ENCODE measurements at regions not wholly inside any gene's neighbourhood (a gene's known extent, or its start where the extent isn't known, plus 50 kb on each side); places are given as distances from the start of the nearest gene placed in this dataset.
"Not testable (repeated sequence)": the region's sequence is repeated elsewhere in the genome, so short reads cannot be mapped to it uniquely, and the experiment has no call there.

- H3K4me3 Mint-ChIP-seq = no peak overlapping the region
- H3K4me3 ChIP-seq (ENCODE audit: low read length) = no peak overlapping the region
- no peak overlapping the region for H3K27ac Mint-ChIP-seq
- no peaks in the 10 kb centered on the region for H3K9me3 ChIP-seq (ENCODE audit: control insufficient read depth, insufficient read depth, low read length)
- no peak for TF ChIP-seq CTCF (IDR thresholded peaks at IDR 0.05)
- H3K27me3 Mint-ChIP-seq (ENCODE audit: low read depth in 2 of 2) = peaks cover 0 to 3% of the 10 kb centered on the region in 2 donors
- ATAC-seq (no peak), DNase-seq (no peak)
- H3K4me1 Mint-ChIP-seq = no peaks in the 10 kb centered on the region
- 20% methylated on average over 8 of the region's 8 CpGs for WGBS (ENCODE audit: insufficient coverage)
- no peaks in the 10 kb centered on the region for H3K36me3 ChIP-seq (ENCODE audit: control insufficient read depth, insufficient read depth, low read length)
- no peak overlapping the region for H3K27ac ChIP-seq (ENCODE audit: low read length)
- no peaks in the 10 kb centered on the region for H3K4me1 ChIP-seq (ENCODE audit: control insufficient read depth, insufficient read depth, low read length)
- no peaks in the 10 kb centered on the region for H3K27me3 ChIP-seq (ENCODE audit: control insufficient read depth, insufficient read depth, low read length)
- H3K9me3 Mint-ChIP-seq = peaks cover 0 to 5% of the 10 kb centered on the region in 2 donors
- no peaks in the 10 kb centered on the region for H3K36me3 Mint-ChIP-seq
- intact Hi-C loops (cut with micrococcal nuclease) = no loop called here
Observed at GRCh38 chr5:167937635-167937998, 353.8 kb upstream of the WWC1 start.

- 87% methylated on average over 6 of the region's 6 CpGs for WGBS (ENCODE audit: insufficient coverage)
- DNase-seq (no peak), ATAC-seq (no peak)
- no peak overlapping the region for H3K27ac ChIP-seq (ENCODE audit: low read length)
- no peak overlapping the region for H3K4me3 Mint-ChIP-seq
- H3K9me3 ChIP-seq (ENCODE audit: control insufficient read depth, insufficient read depth, low read length) = no peaks in the 10 kb centered on the region
- H3K27ac Mint-ChIP-seq = no peak overlapping the region
- no peak for TF ChIP-seq CTCF (IDR thresholded peaks at IDR 0.05)
- intact Hi-C loops (cut with micrococcal nuclease) = no loop called here
- no peaks in the 10 kb centered on the region for H3K36me3 Mint-ChIP-seq
- no peak overlapping the region for H3K4me3 ChIP-seq (ENCODE audit: low read length)
- H3K4me1 ChIP-seq (ENCODE audit: control insufficient read depth, insufficient read depth, low read length) = no peaks in the 10 kb centered on the region
- no peaks in the 10 kb centered on the region for H3K27me3 ChIP-seq (ENCODE audit: control insufficient read depth, insufficient read depth, low read length)
- no peaks in the 10 kb centered on the region for H3K4me1 Mint-ChIP-seq
- peaks cover 0 to 5% of the 10 kb centered on the region in 2 donors for H3K9me3 Mint-ChIP-seq
- H3K27me3 Mint-ChIP-seq (ENCODE audit: low read depth in 2 of 2) = peaks cover 0 to 3% of the 10 kb centered on the region in 2 donors
- no peaks in the 10 kb centered on the region for H3K36me3 ChIP-seq (ENCODE audit: control insufficient read depth, insufficient read depth, low read length)
Observed at GRCh38 chr5:167939686-167940085, 351.8 kb upstream of the WWC1 start.

GRCh38 chr5:167940911-167941310, 350.5 kb upstream of the WWC1 start:
- Mint-ChIP-seq H3K9me3 (peaks cover 0 to 5% of the 10 kb centered on the region in 2 donors), H3K4me3 (no peak overlapping the region), H3K4me1 (no peaks in the 10 kb centered on the region), H3K36me3 (no peaks in the 10 kb centered on the region), H3K27me3 (ENCODE audit: low read depth in 2 of 2) (peaks cover 0 to 3% of the 10 kb centered on the region in 2 donors), H3K27ac (no peak overlapping the region)
- WGBS (ENCODE audit: insufficient coverage) = 63% methylated on average over 1 of the region's 3 CpGs
- H3K27ac ChIP-seq (ENCODE audit: low read length) = no peak overlapping the region
- no peak for TF ChIP-seq CTCF (IDR thresholded peaks at IDR 0.05)
- no peaks in the 10 kb centered on the region for H3K9me3 ChIP-seq (ENCODE audit: control insufficient read depth, insufficient read depth, low read length)
- intact Hi-C loops (cut with micrococcal nuclease) = no loop called here
- H3K4me1 ChIP-seq (ENCODE audit: control insufficient read depth, insufficient read depth, low read length) = no peaks in the 10 kb centered on the region
- ATAC-seq = no peak
- no peaks in the 10 kb centered on the region for H3K27me3 ChIP-seq (ENCODE audit: control insufficient read depth, insufficient read depth, low read length)
- no peak overlapping the region for H3K4me3 ChIP-seq (ENCODE audit: low read length)
- no peaks in the 10 kb centered on the region for H3K36me3 ChIP-seq (ENCODE audit: control insufficient read depth, insufficient read depth, low read length)
- no peak for DNase-seq

- intact Hi-C loops (cut with micrococcal nuclease); H3K27me3 Mint-ChIP-seq (ENCODE audit: low read depth in 2 of 2); DNase-seq; H3K4me1 ChIP-seq (ENCODE audit: control insufficient read depth, insufficient read depth, low read length); H3K4me1 Mint-ChIP-seq; H3K27ac ChIP-seq (ENCODE audit: low read length); H3K9me3 ChIP-seq (ENCODE audit: control insufficient read depth, insufficient read depth, low read length); ATAC-seq; H3K36me3 ChIP-seq (ENCODE audit: control insufficient read depth, insufficient read depth, low read length); H3K27ac Mint-ChIP-seq; H3K4me3 Mint-ChIP-seq; H3K9me3 Mint-ChIP-seq; H3K36me3 Mint-ChIP-seq; H3K4me3 ChIP-seq (ENCODE audit: low read length); H3K27me3 ChIP-seq (ENCODE audit: control insufficient read depth, insufficient read depth, low read length): not testable (repeated sequence)
- WGBS (ENCODE audit: insufficient coverage) = 56% methylated on average over 1 of the region's 2 CpGs
Observed at GRCh38 chr5:167941556-167941955, 349.9 kb upstream of the WWC1 start.

All from natural killer cell (primary cell).